Duodenal mucosa (tissue), 2 donors: ENCODE measurements at regions not wholly inside any gene's neighbourhood (a gene's known extent, or its start where the extent isn't known, plus 50 kb on each side); places are given as distances from the start of the nearest gene placed in this dataset.
"Not testable (repeated sequence)": the region's sequence is repeated elsewhere in the genome, so short reads cannot be mapped to it uniquely, and the experiment has no call there.

Source experiments
- H3K27ac ChIP-seq: one replicate; pipeline ENCODE4 v1.7.0; 2013; ENCODE audit warnings: low read depth, low read length
- H3K27me3 ChIP-seq, 2 donors: one replicate each; pipeline ENCODE4 v1.7.0; 2013; ENCODE audit warnings: low read length in 2 of 2, control low read depth in 1 of 2; ENCODE audit not compliant: insufficient read depth in 2 of 2, control insufficient read depth in 1 of 2
- H3K36me3 ChIP-seq, 2 donors: one replicate each; pipeline ENCODE4 v1.7.0; 2013; ENCODE audit warnings: low read length in 2 of 2, control low read depth in 1 of 2; ENCODE audit not compliant: insufficient read depth in 2 of 2, control insufficient read depth in 1 of 2
- H3K4me1 ChIP-seq, 2 donors: one replicate each; pipeline ENCODE4 v1.7.0; 2013; ENCODE audit warnings: low read length in 2 of 2, control low read depth in 1 of 2; ENCODE audit not compliant: insufficient read depth in 2 of 2, control insufficient read depth in 1 of 2
- H3K4me3 ChIP-seq, 2 donors: one replicate each; pipeline ENCODE4 v1.7.0; 2013; ENCODE audit warnings: low read length in 2 of 2, low read depth in 1 of 2
- H3K9ac ChIP-seq, 2 donors: one replicate each; pipeline ENCODE4 v1.7.0; 2013; ENCODE audit warnings: low read length in 2 of 2, low read depth in 1 of 2
- H3K9me3 ChIP-seq, 2 donors: one replicate each; pipeline ENCODE4 v1.7.0; 2013; ENCODE audit warnings: low read length in 2 of 2, control low read depth in 1 of 2; ENCODE audit not compliant: control insufficient read depth in 1 of 2

GRCh38 chr5:124114911-124115310, 602.9 kb downstream of the CSNK1G3 start:
- Histone ChIP-seq H3K4me1 (no peaks in the 10 kb centered on the region), H3K9me3 (no peaks in the 10 kb centered on the region), H3K4me3 (no peak overlapping the region), H3K27me3 (no peaks in the 10 kb centered on the region), H3K9ac (no peak overlapping the region), H3K36me3 (no peaks in the 10 kb centered on the region), H3K27ac (no peak overlapping the region)

GRCh38 chr5:124111886-124112285, 599.9 kb downstream of the CSNK1G3 start:
- H3K27me3 ChIP-seq: no peaks in the 10 kb centered on the region
- no peak overlapping the region for H3K4me3 ChIP-seq
- H3K9me3 ChIP-seq: no peaks in the 10 kb centered on the region
- H3K9ac ChIP-seq: no peak overlapping the region
- H3K27ac ChIP-seq: no peak overlapping the region
- no peaks in the 10 kb centered on the region for H3K36me3 ChIP-seq
- no peaks in the 10 kb centered on the region for H3K4me1 ChIP-seq

DNA sequence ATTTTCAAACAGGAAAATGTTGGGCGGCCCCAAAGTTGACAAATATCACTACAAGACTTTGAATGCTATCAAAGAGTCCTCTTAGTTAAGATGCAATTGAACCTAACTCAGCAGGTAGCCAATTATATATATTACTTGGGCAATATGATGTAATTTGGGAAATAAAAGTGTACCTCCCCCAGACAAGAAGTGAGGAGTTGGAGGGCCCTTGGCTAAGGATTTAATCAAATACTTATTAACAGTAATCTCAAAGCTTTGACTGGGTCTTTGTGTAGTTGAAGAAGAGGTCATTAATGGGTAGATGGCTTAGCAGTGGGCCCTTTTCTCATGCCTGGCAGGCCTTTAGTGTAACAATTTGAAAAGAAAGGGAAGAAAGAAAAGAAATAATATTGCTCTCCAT, 599.0 kb downstream of the CSNK1G3 start:
- H3K9ac ChIP-seq: no peak overlapping the region
- no peak overlapping the region for H3K27ac ChIP-seq
- no peaks in the 10 kb centered on the region for H3K4me1 ChIP-seq
- H3K36me3 ChIP-seq: no peaks in the 10 kb centered on the region
- H3K9me3 ChIP-seq: no peaks in the 10 kb centered on the region
- no peak overlapping the region for H3K4me3 ChIP-seq
- H3K27me3 ChIP-seq: no peaks in the 10 kb centered on the region

GRCh38 chr5:124105326-124105725, 593.3 kb downstream of the CSNK1G3 start:
- Histone ChIP-seq H3K36me3 (no peaks in the 10 kb centered on the region), H3K4me3 (no peak overlapping the region), H3K4me1 (no peaks in the 10 kb centered on the region), H3K27me3 (no peaks in the 10 kb centered on the region), H3K27ac (no peak overlapping the region), H3K9me3 (no peaks in the 10 kb centered on the region), H3K9ac (no peak overlapping the region)

- no peak overlapping the region for H3K4me3 ChIP-seq
- no peak overlapping the region for H3K27ac ChIP-seq
These were observed 592.8 kb downstream of the CSNK1G3 start for GRCh38 chr5:124104821-124105220.

DNA sequence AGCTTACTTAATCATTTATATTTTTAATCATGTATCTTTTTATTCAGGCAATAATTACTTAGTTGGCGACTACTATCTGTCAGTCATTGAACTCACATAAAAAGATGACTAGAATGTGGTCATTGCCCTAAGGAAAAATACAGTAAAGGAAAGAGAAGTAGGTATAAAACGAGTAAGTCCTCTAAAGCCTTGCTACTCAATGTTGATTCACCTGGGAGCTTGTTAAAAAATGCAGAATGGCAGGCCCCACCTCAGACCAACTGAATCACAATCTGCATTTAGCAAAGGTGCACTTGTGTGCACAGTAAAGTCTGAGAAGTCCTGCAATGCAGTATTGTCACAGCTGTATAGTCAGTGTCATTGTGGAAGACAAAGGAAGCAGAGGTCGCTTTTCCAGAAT, 592.4 kb downstream of the CSNK1G3 start:
- Histone ChIP-seq H3K27ac (no peak overlapping the region), H3K27me3 (no peaks in the 10 kb centered on the region), H3K36me3 (no peaks in the 10 kb centered on the region), H3K4me3 (no peak overlapping the region), H3K4me1 (no peaks in the 10 kb centered on the region), H3K9me3 (no peaks in the 10 kb centered on the region), H3K9ac (no peak overlapping the region)

More at GRCh38 chr5:124104821-124105220, 592.8 kb downstream of the CSNK1G3 start:
- no peaks in the 10 kb centered on the region for H3K9me3 ChIP-seq
- H3K9ac ChIP-seq: no peak overlapping the region
- no peaks in the 10 kb centered on the region for H3K4me1 ChIP-seq
- no peaks in the 10 kb centered on the region for H3K36me3 ChIP-seq
- H3K27me3 ChIP-seq: no peaks in the 10 kb centered on the region

GRCh38 chr5:124103671-124104070, 591.7 kb downstream of the CSNK1G3 start:
- H3K36me3 ChIP-seq: no peaks in the 10 kb centered on the region
- H3K9ac ChIP-seq: no peak overlapping the region
- no peaks in the 10 kb centered on the region for H3K9me3 ChIP-seq
- H3K27ac ChIP-seq: no peak overlapping the region
- H3K27me3 ChIP-seq: no peaks in the 10 kb centered on the region
- H3K4me1 ChIP-seq: no peaks in the 10 kb centered on the region
- H3K4me3 ChIP-seq: no peak overlapping the region

- not testable (repeated sequence) for H3K4me3 ChIP-seq, H3K9me3 ChIP-seq, H3K9ac ChIP-seq, H3K27ac ChIP-seq, H3K36me3 ChIP-seq, H3K4me1 ChIP-seq, H3K27me3 ChIP-seq
These were observed 591.1 kb downstream of the CSNK1G3 start for GRCh38 chr5:124103056-124103455.

DNA sequence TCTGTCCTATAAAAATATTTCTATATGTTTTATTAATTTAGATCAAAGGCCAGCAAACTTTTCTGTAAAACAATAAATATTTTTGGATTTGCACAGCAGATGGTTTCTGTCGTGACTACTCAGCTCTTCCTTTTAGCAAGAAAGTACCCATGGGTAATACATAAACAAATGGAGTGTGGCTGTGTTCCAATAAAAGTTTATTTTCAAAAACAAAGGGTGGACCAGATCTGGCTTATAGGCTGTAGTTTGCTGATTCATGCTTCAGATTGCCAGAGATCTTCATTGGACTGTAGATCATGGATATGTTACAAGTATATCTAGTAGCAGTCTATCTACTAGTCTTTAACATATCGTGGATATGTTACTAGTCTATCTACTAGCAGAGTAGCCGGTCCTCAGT, 590.5 kb downstream of the CSNK1G3 start:
- Histone ChIP-seq H3K27me3 (no peaks in the 10 kb centered on the region), H3K9me3 (no peaks in the 10 kb centered on the region), H3K9ac (no peak overlapping the region), H3K4me1 (no peaks in the 10 kb centered on the region), H3K4me3 (no peak overlapping the region), H3K27ac (no peak overlapping the region), H3K36me3 (no peaks in the 10 kb centered on the region)

DNA sequence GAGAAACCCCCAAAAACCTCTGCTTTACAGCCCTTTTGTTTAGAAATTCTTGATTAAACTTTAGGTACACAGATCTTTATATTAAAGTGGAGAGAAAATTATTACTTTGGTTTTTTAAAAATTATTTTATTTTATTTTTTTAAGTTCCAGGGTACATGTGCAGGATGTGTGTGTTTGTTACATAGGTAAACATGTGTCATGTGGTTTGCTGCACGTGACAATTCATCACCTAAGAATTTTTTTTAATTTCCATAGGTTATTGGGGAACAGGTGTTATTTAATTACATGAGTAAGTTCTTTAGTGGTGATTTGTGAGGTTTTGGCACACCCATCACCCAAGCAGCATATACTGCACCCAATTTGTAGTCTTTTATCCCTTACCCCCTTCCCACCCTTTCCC, 581.7 kb downstream of the CSNK1G3 start:
- Histone ChIP-seq H3K9me3 (no peaks in the 10 kb centered on the region), H3K4me3 (no peak overlapping the region), H3K27me3 (no peaks in the 10 kb centered on the region), H3K4me1 (no peaks in the 10 kb centered on the region), H3K27ac (no peak overlapping the region), H3K9ac (no peak overlapping the region), H3K36me3 (no peaks in the 10 kb centered on the region)

DNA sequence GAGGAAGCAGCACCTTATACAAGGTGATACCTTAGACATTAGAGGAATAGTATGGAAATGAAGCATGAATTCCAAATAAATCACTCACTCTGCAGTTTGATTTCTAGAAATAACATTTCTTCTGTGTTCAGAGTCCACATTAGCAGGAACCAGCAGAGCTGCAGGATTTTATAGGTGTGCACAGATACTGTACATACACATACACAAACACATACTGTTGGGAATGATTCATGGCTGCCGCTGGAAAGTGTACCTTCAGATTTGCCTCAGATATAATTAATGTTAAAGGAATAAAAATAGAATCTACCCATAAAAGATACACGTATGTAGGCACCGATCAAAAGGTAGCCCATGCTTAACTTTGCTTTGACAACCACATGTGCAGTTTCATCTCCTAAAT, 578.1 kb downstream of the CSNK1G3 start:
- Histone ChIP-seq H3K36me3 (no peaks in the 10 kb centered on the region), H3K9ac (no peak overlapping the region), H3K9me3 (no peaks in the 10 kb centered on the region), H3K27me3 (no peaks in the 10 kb centered on the region), H3K4me3 (no peak overlapping the region), H3K4me1 (no peaks in the 10 kb centered on the region), H3K27ac (no peak overlapping the region)
